H1 (cell line): ENCODE measurements at regions not wholly inside any gene's neighbourhood (a gene's known extent, or its start where the extent isn't known, plus 50 kb on each side); places are given as distances from the start of the nearest gene placed in this dataset.

Experiments used
- CBX8 ChIP-seq: fragments of 300-800, 300-1000 bp; sonication (generic); IDR thresholded peaks from 2 replicates; pipeline ENCODE4 v1.7.1; 2016; ENCODE audit warnings: low read depth, low read length, borderline replicate concordance
- CEBPB ChIP-seq: IDR thresholded peaks from 2 replicates; pipeline ENCODE4 v1.6.1; 2012; ENCODE audit warnings: low read depth, low read length
- CHD7 ChIP-seq: fragments of 300-600 bp; sonication (generic); IDR thresholded peaks from 2 replicates; pipeline ENCODE4 v1.7.1; 2012; ENCODE audit warnings: low read length, moderate library complexity, mild to moderate bottlenecking, inconsistent platforms; ENCODE audit not compliant: insufficient replicate concordance
- KDM5A ChIP-seq: fragments of 200-600 bp; IDR thresholded peaks from 2 replicates; pipeline ENCODE4 v1.7.1; 2012; ENCODE audit warnings: mild to moderate bottlenecking, low read length, inconsistent platforms, mixed read lengths
- RXRA ChIP-seq: IDR thresholded peaks from 2 replicates; pipeline ENCODE4 v1.6.1; 2011; ENCODE audit warnings: low read depth, mild to moderate bottlenecking, low read length, moderate library complexity; ENCODE audit not compliant: insufficient read depth
- SP1 ChIP-seq: IDR thresholded peaks from 2 replicates; pipeline ENCODE4 v1.6.1; 2011; ENCODE audit warnings: low read depth, low read length
- SP4 ChIP-seq: IDR thresholded peaks from 2 replicates; pipeline ENCODE4 v1.6.1; 2012; ENCODE audit warnings: low read length, inconsistent platforms
- TAF1 ChIP-seq: IDR thresholded peaks from 2 replicates; pipeline ENCODE4 v1.6.1; 2011; ENCODE audit warnings: mild to moderate bottlenecking, low read depth, low read length
- TCF12 ChIP-seq: IDR thresholded peaks from 2 replicates; pipeline ENCODE4 v1.6.1; 2011; ENCODE audit warnings: low read depth, mild to moderate bottlenecking, low read length

GRCh38 chr5:61280205-61280604 is 51.9 kb upstream of the ZSWIM6 start (continued):
- TF ChIP-seq CHD7 (no peak), RXRA (no peak), CEBPB (no peak), TAF1 (no peak), CBX8 (no peak), KDM5A (no peak), TCF12 (no peak), SP1 (no peak), SP4 (no peak)
